SK-N-SH treated with all-trans-retinoic acid at 6 μM for 48 hours (cell line): ENCODE measurements at regions not wholly inside any gene's neighbourhood (a gene's known extent, or its start where the extent isn't known, plus 50 kb on each side); places are given as distances from the start of the nearest gene placed in this dataset.

Experiments used
- ATAC-seq: fragments of 200-7000 bp; cut with Tn5 transposase; 3 replicates; pipeline ENCODE4 v1.9.1; 2020; ENCODE audit warnings: mild to moderate bottlenecking, moderate library complexity
- ARNTL ChIP-seq: fragments of 450-650 bp; formaldehyde crosslinking; IDR thresholded peaks from 2 replicates; pipeline ENCODE4 v1.5.0; 2020; ENCODE audit warnings: low read depth, mild to moderate bottlenecking, moderate library complexity, borderline replicate concordance
- BACH2 ChIP-seq: fragments of 250-450 bp; sonication (Bioruptor Pico); IDR thresholded peaks from 2 replicates; pipeline ENCODE4 v1.9.0; 2021; ENCODE audit warnings: mild to moderate bottlenecking, borderline replicate concordance
- CSDC2 ChIP-seq: fragments of 250-450 bp; sonication (Bioruptor Pico); IDR thresholded peaks from 2 replicates; pipeline ENCODE4 v1.5.0; 2020; ENCODE audit warnings: mild to moderate bottlenecking, moderate library complexity
- ESRRG ChIP-seq: fragments of 250-450 bp; sonication (Bioruptor Pico); IDR thresholded peaks from 2 replicates; pipeline ENCODE4 v1.6.1; 2021; ENCODE audit warnings: mild to moderate bottlenecking
- GLIS3 ChIP-seq: fragments of 250-450 bp; sonication (Bioruptor Pico); IDR thresholded peaks from 2 replicates; pipeline ENCODE4 v1.5.0; 2020; ENCODE audit warnings: mild to moderate bottlenecking, moderate library complexity
- ISL1 ChIP-seq: fragments of 250-450 bp; sonication (Bioruptor Pico); IDR thresholded peaks from 2 replicates; pipeline ENCODE4 v2.1.2; 2022; ENCODE audit warnings: mild to moderate bottlenecking, moderate library complexity
- OSR1 ChIP-seq: fragments of 250-450 bp; sonication (Bioruptor Pico); IDR thresholded peaks from 2 replicates; pipeline ENCODE4 v1.8.0; 2022; ENCODE audit warnings: moderate library complexity, mild to moderate bottlenecking, inconsistent platforms
- PATZ1 ChIP-seq: fragments of 250-450 bp; sonication (Bioruptor Pico); IDR thresholded peaks from 2 replicates; pipeline ENCODE4 v1.8.0; 2020; ENCODE audit warnings: mild to moderate bottlenecking, moderate library complexity, borderline replicate concordance
- PPARA ChIP-seq: fragments of 250-450 bp; sonication (Bioruptor Pico); IDR thresholded peaks from 2 replicates; pipeline ENCODE4 v1.5.0; 2020; ENCODE audit warnings: mild to moderate bottlenecking, borderline replicate concordance
- RARB ChIP-seq: fragments of 250-450 bp; sonication (Bioruptor Pico); IDR thresholded peaks from 2 replicates; pipeline ENCODE4 v1.8.0; 2021; ENCODE audit warnings: mild to moderate bottlenecking, moderate library complexity
- SNAI2 ChIP-seq: fragments of 250-450 bp; sonication (Bioruptor Pico); IDR thresholded peaks from 2 replicates; pipeline ENCODE4 v1.5.0; 2020; ENCODE audit warnings: mild to moderate bottlenecking, moderate library complexity
- TCF4 ChIP-seq: fragments of 250-450 bp; sonication (Bioruptor Pico); IDR thresholded peaks from 2 replicates; pipeline ENCODE4 v1.8.0; 2021; ENCODE audit warnings: mild to moderate bottlenecking, moderate library complexity, borderline replicate concordance
- TOX ChIP-seq: fragments of 250-450 bp; sonication (Bioruptor Pico); IDR thresholded peaks from 2 replicates; pipeline ENCODE4 v1.8.0; 2021; ENCODE audit warnings: mild to moderate bottlenecking, moderate library complexity, borderline replicate concordance
- ZC3H10 ChIP-seq: fragments of 250-450 bp; sonication (Bioruptor Pico); IDR thresholded peaks from 2 replicates; pipeline ENCODE4 v1.5.1; 2021; ENCODE audit warnings: mild to moderate bottlenecking, moderate library complexity
- ZFP3 ChIP-seq: fragments of 250-450 bp; sonication (Bioruptor Pico); IDR thresholded peaks from 2 replicates; pipeline ENCODE4 v1.5.0; 2020; ENCODE audit warnings: mild to moderate bottlenecking, moderate library complexity
- ZFP30 ChIP-seq: fragments of 450-650 bp; formaldehyde crosslinking; IDR thresholded peaks from 2 replicates; pipeline ENCODE4 v1.5.0; 2022; ENCODE audit warnings: mild to moderate bottlenecking, moderate library complexity
- ZNF565 ChIP-seq: fragments of 450-650 bp; formaldehyde crosslinking; conservative IDR thresholded peaks from 2 replicates; pipeline ENCODE4 v1.5.0; 2020; ENCODE audit warnings: low read depth, mild to moderate bottlenecking, moderate library complexity
- ZNF70 ChIP-seq: fragments of 450-650 bp; formaldehyde crosslinking; IDR thresholded peaks from 2 replicates; pipeline ENCODE4 v1.5.0; 2020; ENCODE audit warnings: mild to moderate bottlenecking, moderate library complexity
- ZNF8 ChIP-seq: fragments of 450-650 bp; formaldehyde crosslinking; IDR thresholded peaks from 2 replicates; pipeline ENCODE4 v1.5.0; 2020; ENCODE audit warnings: mild to moderate bottlenecking, moderate library complexity
- TF ChIP-seq, protein P1 (sequence below): fragments of 250-450 bp; sonication (Bioruptor Pico); IDR thresholded peaks from 2 replicates; pipeline ENCODE4 v1.8.0; 2021; ENCODE audit warnings: low read depth, mild to moderate bottlenecking, moderate library complexity, borderline replicate concordance
- TF ChIP-seq, protein P2 (sequence below): fragments of 250-450 bp; sonication (Bioruptor Pico); IDR thresholded peaks from 2 replicates; pipeline ENCODE4 v1.5.1; 2021; ENCODE audit warnings: mild to moderate bottlenecking, moderate library complexity
- TF ChIP-seq, protein P3 (sequence below): fragments of 250-450 bp; sonication (Bioruptor Pico); IDR thresholded peaks from 2 replicates; pipeline ENCODE4 v1.5.1; 2020; ENCODE audit warnings: low read depth, mild to moderate bottlenecking, moderate library complexity
- TF ChIP-seq, protein P4 (sequence below): fragments of 250-450 bp; sonication (Bioruptor Pico); IDR thresholded peaks from 2 replicates; pipeline ENCODE4 v1.5.0; 2020; ENCODE audit warnings: mild to moderate bottlenecking, moderate library complexity

- no peak for ATAC-seq
- no peak for TF ChIP-seq CSDC2
- TF ChIP-seq ZNF8 (CRISPR knock-in tag), result no peak
- no peak for TF ChIP-seq ZFP30 (CRISPR knock-in tag)
- TF ChIP-seq PPARA (CRISPR knock-in tag), result no peak
- TF ChIP-seq, protein P1, sequence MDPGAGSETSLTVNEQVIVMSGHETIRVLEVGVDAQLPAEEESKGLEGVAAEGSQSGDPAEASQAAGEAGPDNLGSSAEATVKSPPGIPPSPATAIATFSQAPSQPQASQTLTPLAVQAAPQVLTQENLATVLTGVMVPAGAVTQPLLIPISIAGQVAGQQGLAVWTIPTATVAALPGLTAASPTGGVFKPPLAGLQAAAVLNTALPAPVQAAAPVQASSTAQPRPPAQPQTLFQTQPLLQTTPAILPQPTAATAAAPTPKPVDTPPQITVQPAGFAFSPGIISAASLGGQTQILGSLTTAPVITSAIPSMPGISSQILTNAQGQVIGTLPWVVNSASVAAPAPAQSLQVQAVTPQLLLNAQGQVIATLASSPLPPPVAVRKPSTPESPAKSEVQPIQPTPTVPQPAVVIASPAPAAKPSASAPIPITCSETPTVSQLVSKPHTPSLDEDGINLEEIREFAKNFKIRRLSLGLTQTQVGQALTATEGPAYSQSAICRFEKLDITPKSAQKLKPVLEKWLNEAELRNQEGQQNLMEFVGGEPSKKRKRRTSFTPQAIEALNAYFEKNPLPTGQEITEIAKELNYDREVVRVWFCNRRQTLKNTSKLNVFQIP, result no peak
- TF ChIP-seq TCF4, result no peak
- no peak for TF ChIP-seq RARB (CRISPR knock-in tag)
- no peak for TF ChIP-seq ZNF565
- no peak for TF ChIP-seq TOX (CRISPR knock-in tag)
- TF ChIP-seq ISL1 (CRISPR knock-in tag), result no peak
- no peak for TF ChIP-seq ESRRG (CRISPR knock-in tag)
- TF ChIP-seq, protein P2, sequence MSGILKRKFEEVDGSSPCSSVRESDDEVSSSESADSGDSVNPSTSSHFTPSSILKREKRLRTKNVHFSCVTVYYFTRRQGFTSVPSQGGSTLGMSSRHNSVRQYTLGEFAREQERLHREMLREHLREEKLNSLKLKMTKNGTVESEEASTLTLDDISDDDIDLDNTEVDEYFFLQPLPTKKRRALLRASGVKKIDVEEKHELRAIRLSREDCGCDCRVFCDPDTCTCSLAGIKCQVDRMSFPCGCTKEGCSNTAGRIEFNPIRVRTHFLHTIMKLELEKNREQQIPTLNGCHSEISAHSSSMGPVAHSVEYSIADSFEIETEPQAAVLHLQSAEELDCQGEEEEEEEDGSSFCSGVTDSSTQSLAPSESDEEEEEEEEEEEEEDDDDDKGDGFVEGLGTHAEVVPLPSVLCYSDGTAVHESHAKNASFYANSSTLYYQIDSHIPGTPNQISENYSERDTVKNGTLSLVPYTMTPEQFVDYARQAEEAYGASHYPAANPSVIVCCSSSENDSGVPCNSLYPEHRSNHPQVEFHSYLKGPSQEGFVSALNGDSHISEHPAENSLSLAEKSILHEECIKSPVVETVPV (CRISPR knock-in tag), result no peak
- no peak for TF ChIP-seq ZC3H10 (CRISPR knock-in tag)
- no peak for TF ChIP-seq ZNF70 (CRISPR knock-in tag)
- no peak for TF ChIP-seq OSR1 (CRISPR knock-in tag)
- no peak for TF ChIP-seq SNAI2
- TF ChIP-seq, protein P3, sequence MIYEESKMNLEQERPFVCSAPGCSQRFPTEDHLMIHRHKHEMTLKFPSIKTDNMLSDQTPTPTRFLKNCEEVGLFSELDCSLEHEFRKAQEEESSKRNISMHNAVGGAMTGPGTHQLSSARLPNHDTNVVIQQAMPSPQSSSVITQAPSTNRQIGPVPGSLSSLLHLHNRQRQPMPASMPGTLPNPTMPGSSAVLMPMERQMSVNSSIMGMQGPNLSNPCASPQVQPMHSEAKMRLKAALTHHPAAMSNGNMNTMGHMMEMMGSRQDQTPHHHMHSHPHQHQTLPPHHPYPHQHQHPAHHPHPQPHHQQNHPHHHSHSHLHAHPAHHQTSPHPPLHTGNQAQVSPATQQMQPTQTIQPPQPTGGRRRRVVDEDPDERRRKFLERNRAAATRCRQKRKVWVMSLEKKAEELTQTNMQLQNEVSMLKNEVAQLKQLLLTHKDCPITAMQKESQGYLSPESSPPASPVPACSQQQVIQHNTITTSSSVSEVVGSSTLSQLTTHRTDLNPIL (CRISPR knock-in tag), result no peak
- TF ChIP-seq BACH2 (CRISPR knock-in tag), result no peak
- TF ChIP-seq ZFP3, result no peak
- TF ChIP-seq, protein P4, sequence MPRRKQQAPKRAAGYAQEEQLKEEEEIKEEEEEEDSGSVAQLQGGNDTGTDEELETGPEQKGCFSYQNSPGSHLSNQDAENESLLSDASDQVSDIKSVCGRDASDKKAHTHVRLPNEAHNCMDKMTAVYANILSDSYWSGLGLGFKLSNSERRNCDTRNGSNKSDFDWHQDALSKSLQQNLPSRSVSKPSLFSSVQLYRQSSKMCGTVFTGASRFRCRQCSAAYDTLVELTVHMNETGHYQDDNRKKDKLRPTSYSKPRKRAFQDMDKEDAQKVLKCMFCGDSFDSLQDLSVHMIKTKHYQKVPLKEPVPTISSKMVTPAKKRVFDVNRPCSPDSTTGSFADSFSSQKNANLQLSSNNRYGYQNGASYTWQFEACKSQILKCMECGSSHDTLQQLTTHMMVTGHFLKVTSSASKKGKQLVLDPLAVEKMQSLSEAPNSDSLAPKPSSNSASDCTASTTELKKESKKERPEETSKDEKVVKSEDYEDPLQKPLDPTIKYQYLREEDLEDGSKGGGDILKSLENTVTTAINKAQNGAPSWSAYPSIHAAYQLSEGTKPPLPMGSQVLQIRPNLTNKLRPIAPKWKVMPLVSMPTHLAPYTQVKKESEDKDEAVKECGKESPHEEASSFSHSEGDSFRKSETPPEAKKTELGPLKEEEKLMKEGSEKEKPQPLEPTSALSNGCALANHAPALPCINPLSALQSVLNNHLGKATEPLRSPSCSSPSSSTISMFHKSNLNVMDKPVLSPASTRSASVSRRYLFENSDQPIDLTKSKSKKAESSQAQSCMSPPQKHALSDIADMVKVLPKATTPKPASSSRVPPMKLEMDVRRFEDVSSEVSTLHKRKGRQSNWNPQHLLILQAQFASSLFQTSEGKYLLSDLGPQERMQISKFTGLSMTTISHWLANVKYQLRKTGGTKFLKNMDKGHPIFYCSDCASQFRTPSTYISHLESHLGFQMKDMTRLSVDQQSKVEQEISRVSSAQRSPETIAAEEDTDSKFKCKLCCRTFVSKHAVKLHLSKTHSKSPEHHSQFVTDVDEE (CRISPR knock-in tag), result no peak
These were observed 56.1 kb upstream of the ZNF800 start for GRCh38 chr7:127448566-127448965.

DNA sequence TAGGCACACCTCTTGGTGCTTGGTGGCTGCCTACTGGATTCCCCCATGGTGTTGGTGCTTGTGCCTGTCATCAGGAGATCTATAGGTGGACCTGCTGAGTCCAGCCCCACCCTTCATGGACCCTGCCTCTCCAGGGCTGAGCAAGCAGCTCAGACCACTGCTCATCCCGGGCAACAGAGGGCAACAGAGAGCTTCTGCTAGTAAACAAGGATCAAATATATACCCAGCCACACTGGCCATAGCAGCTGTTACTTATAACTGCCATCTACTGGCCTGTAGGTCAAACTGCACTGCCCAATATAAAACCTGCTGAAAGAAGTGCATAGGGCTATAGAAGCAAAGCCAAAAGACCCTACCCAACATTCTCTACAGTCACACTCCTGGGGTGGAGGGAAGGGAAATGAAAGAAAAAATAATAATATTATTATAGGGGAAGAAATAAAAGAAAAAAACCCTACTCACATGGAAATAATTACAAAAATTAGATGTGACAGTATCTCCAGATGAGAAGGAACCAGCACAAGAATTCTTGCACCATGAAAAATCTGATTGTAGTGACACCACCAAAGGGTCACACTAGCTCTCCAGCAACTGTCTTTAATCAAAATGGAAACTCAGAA is 54.9 kb upstream of the ZNF800 start:
- ATAC-seq, result peak; percentile 91
- TF ChIP-seq, protein P4 (CRISPR knock-in tag), result no peak
- TF ChIP-seq OSR1 (CRISPR knock-in tag) (no peak), PPARA (CRISPR knock-in tag) (no peak), ISL1 (CRISPR knock-in tag) (no peak), PATZ1 (CRISPR knock-in tag) (no peak), ZNF70 (CRISPR knock-in tag) (no peak), TOX (CRISPR knock-in tag) (no peak), ESRRG (CRISPR knock-in tag) (no peak), ZFP30 (CRISPR knock-in tag) (no peak), SNAI2 (no peak), BACH2 (CRISPR knock-in tag) (no peak), ZC3H10 (CRISPR knock-in tag) (no peak), ARNTL (CRISPR knock-in tag) (no peak), CSDC2 (no peak), GLIS3 (CRISPR knock-in tag) (no peak), ZFP3 (no peak)
- TF ChIP-seq, protein P1, result no peak
- TF ChIP-seq, protein P2 (CRISPR knock-in tag), result no peak
